ENCODE measurements at regions not wholly inside any gene's neighbourhood (a gene's known extent, or its start where the extent isn't known, plus 50 kb on each side); places are given as distances from the start of the nearest gene placed in this dataset.

DNA sequence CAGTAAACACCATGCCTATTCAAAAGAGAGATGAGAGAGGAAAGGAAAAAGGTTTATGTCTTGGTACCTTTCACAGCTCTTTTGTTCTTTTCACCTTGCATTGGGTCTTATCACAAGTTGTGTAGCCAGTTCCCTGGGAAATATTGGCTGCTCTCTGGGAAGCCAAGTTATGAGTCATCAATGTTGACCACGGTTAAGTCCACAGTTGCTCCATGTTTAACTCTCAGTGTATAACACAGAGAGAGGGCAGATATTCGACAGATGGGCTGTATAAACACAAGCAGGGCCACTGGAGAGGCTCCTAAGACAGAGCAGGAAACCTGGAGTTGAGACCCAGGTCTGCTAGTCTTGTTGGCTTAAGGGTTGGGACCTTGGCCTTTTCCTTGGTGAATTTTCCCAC, 718.6 kb downstream of the QKI start:
- no peak for DNase-seq

DNA sequence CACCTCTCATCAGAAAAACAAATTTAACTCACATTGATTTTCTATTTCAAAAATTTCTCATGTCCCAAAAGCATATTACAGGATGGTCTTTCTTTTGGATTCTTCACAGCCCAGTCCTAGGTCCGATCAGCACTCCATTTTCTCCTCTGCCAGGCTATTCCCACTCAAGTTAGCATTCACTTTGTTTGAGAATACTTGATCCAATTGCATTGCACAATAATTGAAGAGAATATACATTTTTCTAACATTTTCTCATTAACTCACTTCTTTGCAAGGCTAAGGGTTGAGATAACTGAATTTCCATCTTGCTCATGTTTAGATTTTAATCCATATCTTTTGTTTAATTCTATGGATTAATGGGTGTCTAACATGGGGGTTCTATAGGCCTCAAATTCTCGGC, 716.1 kb downstream of the QKI start:
- no peak for DNase-seq

DNA sequence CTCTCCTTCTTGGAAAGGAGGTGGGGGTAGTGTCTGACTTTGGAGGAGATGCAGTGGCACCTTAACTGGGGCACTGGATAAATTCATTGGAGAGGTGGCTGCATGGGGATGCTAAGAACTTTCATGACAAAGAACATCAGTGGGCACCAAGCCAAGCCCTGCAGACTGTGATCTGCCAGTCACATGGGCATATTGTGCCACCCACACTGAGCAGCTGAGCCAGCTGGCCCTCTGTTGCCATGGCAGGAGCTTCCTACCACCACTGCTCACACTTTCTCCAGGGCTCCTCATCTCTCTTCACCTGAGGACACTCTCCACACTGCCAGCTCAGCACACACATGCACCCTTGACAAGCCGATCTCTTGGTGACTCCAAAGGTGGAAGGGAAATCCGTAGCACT, 715.6 kb downstream of the QKI start:
- DNase-seq, result no peak

DNA sequence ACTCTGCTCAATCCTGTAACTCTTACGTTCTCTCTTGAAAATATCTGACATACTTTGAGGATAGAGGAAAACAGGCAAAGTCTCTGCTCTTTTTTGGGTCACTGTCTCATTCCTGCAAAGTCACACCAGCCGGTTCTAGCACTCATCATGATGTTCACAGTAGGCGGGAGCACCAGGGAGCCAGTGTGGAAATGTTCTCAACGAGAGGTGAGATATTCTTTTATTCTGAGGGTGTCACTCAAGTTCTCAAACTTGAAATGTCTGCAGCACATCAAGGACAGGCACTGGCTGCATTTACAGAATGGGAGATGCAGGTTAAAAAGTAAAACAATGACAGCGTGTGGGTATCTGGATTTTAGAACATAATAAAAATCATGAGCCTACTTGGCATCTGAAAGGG, 714.7 kb downstream of the QKI start:
- DNase-seq, result no peak

DNA sequence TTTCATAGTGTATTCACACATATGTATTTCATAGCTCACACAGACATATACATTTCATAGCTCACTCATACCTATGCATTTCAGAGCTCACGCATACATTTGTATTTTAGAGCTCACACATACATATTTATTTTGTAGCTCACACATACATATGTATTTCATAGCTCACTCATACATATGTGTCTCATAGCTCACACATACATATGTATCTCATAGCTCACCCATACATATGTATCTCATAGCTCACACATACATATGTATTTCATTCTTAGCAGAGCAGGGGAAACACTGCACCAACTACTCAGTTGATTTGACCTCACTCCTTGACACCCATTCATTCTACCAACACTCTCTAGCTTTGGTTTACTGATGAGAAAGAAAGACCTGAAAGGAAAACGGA, 713.6 kb downstream of the QKI start:
- DNase-seq, result no peak

DNA sequence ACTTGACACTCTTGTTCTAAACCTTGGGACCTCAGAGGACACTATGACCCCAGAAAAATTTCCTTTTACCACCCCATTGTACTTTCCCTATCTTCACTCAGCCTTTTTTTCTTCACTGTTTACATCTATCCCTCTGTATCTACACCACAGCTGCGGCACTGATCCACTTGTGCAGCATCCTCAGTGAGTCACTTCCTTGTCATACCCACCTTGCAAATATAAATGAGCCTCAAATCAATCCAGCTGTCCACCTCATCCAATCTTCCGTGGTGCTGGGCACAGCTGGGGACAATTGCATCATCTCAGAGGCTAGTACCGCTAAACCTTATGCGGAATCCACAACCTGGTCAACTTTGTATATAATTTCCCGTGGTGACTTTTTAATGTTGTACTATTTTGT, 710.5 kb downstream of the QKI start:
- no peak for DNase-seq

DNA sequence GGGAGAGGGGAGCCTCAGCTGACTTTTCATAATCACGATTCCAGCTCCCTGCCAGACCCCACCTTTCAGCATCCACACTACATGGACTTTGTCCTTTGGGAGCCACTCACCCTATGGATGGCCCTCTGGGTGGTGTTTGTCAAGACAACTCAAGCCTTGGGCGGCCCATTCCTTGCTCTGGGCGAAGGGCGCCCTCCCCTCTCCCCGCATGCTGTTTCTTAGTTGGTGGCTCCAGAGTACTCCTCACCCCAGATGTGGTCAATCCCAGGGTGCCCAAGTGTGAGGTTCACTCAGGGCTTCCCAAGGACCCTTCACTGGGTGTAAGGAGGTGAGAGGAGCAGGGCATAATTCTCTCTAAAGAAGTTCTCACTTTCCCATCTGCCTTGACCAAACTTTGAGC, 710.0 kb downstream of the QKI start:
- DNase-seq, result no peak

DNA sequence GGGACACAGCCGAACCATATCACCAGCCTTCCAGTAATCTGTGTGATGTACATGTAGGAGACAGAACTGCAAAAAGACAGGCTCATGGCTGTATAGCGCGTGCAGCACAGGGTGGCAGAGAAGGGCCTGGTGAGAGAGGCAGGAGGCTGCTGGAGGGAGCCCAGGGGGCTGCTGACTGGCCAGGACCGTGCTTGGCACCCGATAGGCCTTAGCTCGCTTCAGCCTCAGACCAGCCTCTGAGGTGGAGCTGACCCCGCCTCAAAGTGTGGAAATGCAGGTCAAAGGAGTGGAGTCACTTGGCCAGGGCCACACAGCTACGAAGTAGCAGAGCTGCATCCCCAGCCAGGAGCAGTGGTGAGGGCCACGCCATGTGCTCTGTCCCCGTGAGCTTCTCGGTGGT, 707.6 kb downstream of the QKI start:
- no peak for DNase-seq

DNA sequence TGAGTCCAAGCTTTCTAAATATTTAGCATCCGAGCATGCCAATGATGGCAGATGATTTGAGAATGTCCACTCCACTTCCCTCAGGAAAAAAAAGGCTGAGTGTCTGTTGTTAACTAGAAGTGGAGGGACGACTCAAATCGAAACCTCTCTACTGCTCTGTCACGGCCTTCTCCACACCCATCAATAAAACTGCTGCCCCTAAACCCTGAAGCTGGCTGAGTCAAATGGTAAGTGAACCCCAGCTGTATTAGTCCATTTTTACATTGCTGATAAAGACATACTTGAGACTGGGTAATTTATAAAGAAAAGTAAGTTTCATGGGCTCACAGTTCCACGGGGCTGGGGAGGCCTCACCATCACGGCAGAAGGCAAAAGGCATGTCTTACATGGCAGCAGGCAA, 707.0 kb downstream of the QKI start:
- DNase-seq, result no peak

DNA sequence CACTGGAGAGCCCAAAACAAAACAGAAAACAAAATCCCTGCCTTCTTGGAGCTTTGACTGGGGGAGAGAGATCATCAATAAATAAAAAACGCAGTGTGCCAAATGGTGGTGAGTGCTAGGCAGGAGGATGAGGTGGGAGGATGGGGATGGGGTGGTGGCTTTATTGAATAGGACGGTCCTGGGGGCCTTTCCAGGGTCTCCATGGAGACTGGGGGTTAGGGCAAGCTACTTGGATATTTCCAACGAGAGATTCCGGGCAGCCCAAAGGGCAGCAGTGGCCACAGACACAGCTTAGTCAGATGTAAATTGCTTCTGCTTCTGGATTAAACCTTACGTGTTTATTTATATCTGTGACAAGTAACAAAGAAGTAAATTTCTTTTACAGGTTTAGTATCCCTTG, 700.1 kb downstream of the QKI start:
- DNase-seq, result no peak

DNA sequence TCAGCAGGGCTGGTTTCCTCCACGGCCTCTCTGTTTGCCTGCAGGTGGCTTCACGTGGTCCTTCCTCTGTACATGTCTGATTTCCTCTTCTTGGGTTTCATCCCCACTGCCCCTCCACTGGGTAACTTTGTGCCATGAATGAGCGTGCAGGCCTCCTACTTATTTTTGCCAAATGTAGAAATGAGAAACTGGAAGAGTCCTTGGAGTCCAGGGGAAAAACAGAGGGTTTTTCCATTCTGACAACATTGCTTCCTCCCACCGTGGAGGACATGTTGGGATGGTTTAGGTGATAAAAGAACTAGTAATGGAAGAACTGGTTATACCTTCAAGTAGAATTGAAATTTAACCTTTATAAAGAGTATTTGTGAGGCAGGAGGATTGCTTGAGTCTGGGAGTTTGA, 699.5 kb downstream of the QKI start:
- no peak for DNase-seq

DNA sequence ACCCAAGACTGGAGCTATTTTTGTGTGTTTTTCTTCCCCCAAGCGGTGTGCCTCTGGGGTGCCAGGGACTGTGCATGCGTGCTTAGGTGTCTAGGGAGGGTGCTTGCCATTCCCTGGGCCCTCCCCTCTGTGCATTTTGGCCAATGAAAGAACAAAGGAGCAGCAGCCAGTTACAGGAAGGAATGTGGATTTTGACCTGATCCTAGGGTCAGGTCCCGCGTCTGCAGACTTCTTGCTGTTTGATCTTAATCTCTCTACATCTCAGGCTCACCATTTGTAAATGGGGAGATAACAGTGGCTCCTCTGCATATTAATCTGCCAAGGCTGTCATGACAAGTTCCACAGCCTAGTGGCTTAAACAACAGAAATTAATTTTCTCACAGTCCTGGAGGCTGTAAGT, 699.1 kb downstream of the QKI start:
- no peak for DNase-seq

DNA sequence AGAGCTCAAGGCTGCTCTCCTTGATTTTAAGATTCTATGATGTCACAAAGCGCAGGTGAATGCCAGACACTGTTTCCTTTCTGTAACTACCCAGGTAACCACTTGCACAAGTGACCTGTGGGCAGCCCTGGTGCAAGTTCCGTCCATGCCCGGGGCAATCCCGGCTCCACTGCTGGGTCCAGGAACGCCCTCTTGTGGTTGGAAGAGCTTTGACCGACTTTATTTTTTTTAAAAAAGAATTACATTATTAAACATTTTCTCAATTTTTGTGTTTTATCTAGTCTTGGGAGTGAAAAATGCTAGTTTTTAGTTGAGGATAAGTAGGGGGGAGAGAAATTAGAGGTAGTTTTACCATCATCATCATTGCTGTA, 695.2 kb downstream of the QKI start:
- DNase-seq, result no peak

DNA sequence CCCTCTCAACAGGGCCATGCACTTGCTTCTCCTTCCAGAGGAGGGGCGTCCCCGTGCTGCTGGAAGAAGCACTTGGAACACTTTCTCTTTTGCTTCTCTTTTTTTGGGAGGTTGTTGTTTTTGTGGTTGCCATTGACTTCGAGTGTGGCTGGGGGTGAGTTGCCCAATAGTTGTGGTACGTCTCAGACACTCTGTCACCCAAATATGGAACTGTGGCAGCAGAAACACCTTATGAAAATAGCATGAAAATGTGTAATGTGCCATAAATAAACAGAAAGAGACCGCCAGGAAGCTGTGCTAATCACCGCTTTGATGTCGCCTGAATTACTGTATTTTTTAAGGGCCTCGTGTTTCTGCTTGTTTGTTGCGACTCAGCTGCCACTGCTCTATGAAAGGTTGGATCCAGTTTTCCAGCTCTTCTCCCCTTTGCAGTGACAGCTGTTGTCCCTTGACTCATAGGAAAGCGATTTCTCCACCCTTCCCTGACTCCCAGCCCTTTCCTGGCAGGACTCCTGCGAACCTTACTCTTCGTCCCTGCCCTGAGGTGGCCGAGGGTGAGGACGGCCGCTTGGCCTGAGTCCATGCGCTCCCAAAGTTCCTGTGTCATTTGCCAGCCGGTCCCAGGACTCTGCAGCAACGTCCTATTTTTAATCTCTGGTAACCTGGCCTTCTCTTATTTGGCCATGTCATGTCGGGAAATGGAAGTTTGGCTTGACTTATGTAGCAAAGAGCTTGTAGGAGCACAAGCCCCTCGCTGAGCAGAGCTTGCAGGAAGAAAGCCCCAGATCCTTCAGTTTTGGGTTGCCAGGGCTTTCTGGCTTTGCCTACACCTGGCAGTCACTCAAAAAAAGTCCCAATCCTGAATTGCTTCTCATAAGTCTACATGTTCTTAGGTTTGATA, 694.6 kb downstream of the QKI start:
- no peak for DNase-seq

DNA sequence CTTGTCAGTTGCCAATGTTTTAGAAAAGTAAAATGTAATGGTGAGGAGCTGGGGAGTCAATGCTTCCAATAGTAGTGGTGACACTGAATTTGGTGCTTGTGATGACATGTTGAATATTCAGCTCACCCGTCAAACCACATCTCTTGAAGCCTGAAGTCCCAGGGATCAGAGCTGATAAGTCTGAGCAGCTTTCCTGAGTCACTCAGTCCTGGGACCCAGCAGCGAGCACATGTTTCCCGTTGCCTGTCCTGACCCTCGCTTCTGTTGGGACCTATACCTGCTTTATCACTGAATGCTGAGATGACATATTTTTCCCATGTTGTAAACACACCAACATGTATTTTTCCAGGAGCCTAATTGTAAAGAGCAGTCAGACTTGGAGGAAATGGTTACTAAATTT, 693.6 kb downstream of the QKI start:
- no peak for DNase-seq

DNA sequence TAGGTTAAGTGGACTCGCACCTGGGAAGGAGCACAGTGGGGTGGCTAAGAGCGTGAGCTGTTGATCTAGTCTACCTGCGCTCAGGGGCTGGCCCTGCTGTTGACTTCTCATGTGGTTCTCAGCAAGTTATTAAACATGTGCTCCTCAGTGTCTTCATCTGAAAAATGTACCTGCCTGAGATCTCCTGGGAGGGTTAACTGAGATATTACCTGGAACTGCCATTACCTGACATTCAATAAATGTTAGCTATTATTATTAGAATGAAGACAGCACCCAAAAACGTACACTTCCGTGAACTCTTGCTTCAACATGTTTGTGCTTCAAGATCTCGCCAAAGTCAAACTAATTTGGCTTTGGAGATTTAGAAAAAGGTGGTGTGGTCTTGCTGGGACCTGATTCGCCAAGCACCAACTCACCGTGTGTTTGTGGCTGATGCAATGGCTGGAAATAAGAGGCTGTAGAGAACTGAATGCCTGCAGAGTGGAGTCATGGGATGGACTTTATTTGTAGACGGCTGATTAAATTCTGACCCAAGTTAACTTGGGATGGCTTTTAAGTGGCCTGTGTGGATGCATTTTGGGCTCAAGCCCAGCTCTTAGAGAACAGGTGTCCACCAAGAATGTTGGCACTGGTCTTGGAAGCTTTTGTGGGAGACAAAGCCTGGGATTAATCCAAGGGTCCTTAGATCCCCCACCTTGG, 692.9 kb downstream of the QKI start:
- no peak for DNase-seq

DNA sequence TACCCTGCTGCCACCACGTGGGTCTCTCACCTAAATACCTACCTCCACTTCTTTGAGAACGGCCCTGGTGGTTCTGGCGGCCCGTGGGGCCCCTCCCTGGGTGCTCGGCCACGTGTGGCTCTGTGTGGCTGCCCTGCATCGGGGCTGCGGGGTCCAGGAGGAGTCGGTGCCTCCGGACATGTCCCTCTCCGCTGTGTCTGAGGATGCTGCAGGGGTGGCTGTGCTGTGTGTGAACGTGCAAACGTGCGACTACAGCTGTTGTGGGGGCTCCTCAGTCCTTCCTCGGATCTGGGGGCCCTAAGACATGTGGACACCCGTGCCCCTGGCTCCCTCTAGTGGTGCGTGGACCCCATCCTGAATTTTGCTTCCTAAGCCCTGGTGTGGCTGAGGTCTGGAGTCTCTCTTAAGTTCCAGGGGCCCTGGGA, 691.8 kb downstream of the QKI start:
- DNase-seq, result no peak

DNA sequence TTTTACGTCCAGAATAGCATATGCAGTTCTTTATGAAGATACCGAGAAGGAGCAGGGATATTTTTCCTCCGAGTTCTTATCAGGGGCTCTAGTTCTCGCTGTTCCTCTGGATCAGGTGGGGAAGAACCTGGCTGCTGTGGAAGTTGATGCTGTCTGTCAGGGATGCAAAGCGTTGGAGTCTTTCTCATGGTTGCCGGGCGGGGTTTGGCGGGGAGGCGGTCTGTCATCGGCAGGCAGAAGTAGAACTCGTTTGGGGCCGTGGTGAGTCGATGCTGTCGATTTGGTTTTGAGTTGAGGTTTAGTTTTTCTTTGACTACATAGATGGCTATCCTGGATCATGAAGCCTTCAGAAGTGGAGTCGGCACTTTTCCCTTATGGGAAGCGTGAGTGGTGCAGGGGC, 691.2 kb downstream of the QKI start:
- no peak for DNase-seq

DNA sequence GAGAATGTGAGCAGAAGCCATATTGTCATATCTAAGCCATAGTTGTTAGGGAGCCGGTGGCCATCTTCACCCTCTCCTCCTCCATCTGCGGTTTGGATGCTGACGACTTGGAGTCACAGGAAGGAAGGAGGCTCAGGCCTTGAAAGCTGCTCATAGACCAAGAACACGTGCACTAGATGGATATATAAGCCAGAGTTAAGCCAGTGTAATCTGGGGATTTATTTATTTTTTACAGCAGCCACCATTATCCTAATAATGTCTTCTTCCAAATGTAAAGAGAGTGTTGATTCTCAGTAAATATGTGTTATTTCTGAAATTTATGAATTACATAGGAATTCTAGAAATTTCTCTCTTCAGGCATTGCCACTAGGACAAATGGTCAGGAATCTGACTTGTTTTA, 689.9 kb downstream of the QKI start:
- DNase-seq, result no peak

DNA sequence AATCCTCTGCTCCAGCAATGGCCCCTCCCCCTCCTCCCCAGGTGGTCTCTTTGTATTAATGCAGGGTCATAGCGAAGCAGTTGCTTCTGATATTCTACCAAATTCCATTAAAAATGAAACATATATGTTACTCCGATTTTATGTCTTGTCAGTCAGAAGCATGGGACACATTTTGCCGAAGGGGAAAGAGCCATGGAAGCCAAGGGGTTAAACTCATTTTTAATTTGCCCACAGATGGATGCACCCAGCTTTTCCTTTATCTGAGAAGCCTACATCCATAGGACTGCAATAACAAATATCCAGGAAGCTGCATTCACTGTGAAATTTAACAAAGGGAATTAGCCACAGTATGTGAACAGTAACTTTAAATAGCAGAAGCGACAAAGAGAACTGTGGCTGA, 688.2 kb downstream of the QKI start:
- no peak for DNase-seq

DNA sequence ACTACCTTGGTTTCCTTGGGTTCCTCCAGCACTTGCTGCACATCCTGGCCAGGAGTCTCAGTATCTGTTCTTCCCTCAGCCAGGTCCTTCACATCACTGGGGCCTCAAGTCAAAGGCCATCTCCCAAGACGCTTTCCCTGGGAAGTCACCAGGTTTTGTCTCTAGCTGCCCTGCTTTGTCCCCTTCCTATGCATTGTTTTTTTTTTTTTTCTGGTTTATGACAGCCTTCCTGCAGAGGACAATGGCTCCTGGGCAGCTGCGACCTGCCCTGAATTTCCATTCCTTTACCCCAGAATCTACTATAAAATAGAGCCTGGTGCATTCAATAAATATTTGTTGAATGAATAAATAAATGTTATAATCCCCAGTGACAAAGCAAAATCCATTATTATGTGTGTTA, 687.3 kb downstream of the QKI start:
- DNase-seq, result no peak

DNA sequence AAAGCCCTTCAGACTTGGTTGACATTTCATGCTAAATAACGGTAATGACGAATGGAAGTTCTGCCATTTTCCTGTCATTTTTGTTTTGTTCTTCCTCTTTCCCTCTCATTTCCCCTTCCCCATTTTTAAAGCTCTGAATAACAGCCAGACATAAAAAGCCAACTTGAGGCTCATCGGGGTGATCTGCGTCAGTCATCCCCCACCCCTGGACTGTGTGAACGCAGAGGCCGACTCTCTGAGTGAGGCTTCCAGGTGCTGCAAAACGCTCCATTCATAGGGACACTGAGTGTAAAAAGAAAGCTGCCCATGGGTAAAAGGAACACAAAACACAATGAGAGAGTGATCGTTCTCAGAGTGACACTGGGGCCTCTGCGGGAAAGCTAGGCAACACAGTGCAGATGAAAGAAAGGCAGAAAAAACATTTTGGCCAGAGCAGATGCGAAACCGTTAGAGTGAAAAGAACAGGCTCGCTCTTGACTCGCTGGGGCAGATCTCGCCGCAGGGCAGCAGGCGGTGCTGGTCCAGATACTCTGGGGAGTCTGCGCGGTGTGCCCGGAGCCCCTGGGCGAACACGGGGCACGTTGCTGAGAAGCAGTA, 684.8 kb downstream of the QKI start:
- no peak for DNase-seq

DNA sequence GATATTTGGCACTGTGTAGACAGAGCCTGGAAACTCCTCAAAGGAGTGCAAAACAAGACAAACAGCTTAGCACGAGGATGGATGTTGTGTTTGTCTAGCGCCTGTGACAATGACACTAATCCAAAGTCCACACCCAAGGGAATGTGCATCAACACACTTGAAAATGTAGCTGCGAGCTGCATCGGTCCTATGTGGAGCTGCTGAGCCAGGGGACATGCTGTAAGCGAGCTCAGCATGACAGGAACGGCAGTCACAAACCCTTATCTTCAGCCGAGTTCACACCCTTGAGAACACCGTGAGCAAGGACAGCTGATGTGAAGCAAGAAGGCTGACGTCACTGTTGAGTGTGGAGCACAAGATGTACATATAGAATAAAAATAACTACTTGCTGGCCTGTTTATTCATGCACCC, 684.3 kb downstream of the QKI start:
- DNase-seq, result no peak
